GM19240 (cell line): ENCODE measurements at regions not wholly inside any gene's neighbourhood (a gene's known extent, or its start where the extent isn't known, plus 50 kb on each side); places are given as distances from the start of the nearest gene placed in this dataset.
"Not testable (repeated sequence)": the region's sequence is repeated elsewhere in the genome, so short reads cannot be mapped to it uniquely, and the experiment has no call there.

Source experiments
- DNase-seq: peaks from one replicate; pipeline ENCODE4 v3.0.0; 2011; ENCODE audit warnings: low spot score; ENCODE audit not compliant: insufficient read length

DNA sequence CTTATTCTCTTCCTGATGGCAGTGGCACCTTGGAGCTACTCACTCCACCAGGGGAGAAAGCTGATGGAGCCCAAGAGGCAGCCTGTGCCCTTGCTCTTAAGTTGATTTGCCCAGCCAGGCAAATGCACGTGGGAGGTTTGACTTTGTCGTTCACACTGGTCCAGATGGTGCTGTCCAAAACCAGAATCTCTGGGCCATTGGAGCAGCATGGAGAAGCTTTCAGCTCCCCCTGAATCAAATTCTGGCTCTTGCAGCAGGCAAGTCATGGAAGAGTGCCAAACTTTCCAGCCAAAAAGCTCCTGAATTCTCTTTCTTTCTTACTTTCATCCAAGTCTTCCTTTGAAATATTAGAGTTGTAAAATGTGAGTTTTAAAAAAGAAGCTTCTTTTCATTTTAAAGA is 970.4 kb downstream of the RPA4 start:
- no peak for DNase-seq

DNA sequence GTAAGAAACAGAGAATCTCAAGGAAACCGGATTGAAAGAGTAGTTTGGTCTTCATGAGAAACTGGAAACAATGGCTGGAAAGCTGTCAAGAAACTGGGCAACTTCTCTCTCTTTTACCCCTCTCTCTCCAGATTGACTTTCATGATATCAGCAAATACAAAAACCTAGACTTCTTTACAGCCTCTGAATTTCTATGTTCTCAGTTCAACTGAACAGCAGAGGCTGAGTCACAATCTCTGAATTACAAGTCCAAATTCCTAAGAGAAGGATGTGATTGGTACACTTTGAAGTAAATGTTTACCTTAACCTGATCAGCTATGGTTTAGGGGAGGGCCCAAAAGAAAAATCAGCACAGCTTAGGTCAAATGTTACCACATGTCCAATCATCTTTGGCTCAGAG is 974.9 kb downstream of the RPA4 start:
- no peak for DNase-seq

DNA sequence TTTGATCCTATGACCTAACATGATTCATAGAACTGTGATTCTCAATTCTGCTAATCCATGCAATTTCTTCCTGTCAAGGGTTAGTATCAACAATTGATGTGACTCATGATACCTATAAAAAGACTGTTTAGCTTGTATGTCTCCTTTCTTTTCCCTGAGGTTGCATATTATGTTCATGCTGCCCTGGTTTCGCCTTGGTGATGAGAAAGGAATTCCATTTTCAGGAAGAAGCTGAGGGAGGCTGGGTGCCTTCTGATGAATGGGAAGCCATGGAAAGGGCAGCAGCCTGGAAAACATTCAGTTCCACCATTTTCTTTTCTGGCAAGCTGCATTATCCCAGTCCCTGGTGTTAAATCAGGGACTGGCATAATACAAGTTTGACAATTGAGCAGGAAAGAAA is 976.5 kb downstream of the RPA4 start:
- no peak for DNase-seq

DNA sequence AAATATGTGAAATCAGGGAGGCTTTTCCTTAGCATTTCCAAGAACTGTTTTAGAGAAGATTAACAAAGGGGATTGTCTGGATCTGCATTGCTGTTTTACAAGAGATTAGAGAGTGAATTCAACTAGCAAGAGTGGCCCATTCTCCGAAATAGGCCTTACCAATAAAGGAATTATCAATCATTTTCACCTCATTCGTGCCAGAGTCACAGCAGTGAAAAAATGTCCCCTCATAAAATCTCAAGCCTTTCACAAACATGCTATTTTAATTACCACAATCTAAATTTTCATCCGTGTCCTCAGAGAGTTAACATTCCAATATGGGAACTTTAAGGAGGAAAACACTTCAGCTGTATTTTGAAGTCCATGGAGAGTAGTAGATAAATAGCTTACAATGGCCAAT is 979.6 kb downstream of the RPA4 start:
- DNase-seq: no peak

DNA sequence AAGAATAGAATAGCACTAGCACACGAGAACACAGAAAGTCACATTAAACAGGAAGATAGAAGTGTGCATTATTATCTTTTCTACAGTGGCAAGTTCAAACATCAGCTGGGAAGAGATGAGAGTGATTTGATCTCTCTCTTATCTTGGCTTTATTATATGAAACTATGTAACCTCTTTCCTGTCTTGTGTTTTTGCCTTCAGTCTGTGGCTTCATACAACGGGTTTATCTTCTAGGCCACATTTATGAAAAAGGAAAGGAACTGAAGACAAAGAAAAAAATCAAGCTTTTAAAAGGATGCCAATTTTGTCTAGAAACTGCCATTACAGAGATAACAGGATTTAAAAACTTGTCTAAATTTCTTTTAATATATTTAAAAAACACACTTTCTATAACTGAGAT is 983.6 kb downstream of the RPA4 start:
- DNase-seq: no peak

DNA sequence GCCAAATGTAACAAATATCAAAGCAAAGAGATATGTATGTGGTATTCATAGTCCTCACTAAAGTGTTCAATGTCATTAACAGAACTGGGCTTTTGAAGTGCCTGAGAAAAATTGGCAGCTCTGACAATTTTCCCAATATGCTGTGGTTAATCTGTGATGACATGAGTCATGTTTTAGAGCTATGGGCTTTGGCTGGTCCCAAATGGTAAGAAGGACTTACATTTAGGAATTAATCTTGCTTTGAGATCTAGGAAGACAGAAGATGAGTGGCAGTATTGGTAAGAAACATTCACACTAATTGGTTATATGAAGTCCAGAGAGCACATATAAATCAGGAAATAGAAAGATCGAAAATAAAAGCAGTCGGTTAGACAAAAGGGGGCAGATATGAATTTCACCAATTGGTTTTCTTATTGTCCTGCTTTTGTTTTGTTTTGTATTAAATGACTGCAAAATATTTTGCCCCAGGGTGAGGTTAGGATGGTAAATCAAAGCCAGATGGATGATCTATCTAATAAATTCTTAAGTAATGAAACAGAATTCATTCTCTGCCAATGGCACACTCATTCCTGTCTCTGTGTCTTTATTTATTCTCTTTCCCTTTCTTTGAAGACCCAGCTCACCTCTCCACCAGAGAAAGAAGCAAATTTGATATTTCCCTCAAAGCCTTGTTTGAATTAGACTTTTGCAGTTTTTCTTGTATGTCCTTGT is 993.1 kb downstream of the RPA4 start:
- DNase-seq: no peak

DNA sequence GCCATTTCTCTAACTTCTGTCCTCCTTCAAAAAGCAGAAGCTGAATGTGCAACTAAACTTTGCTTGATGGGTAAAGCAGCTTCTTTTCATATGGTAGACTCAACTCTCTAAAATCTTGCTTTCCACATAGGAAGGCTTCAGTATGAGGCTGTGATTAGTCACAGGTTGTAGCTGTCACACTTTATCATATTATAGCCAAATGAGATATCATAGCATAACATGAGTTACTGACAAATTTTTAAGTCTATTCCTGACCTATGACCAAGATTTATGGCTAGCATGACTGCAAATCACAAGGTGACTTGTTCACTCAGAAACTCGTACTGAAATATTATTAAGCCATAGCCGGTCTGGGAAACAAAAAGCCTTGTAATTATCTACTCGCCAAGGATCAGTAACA is 998.6 kb downstream of the RPA4 start:
- DNase-seq: no peak

DNA sequence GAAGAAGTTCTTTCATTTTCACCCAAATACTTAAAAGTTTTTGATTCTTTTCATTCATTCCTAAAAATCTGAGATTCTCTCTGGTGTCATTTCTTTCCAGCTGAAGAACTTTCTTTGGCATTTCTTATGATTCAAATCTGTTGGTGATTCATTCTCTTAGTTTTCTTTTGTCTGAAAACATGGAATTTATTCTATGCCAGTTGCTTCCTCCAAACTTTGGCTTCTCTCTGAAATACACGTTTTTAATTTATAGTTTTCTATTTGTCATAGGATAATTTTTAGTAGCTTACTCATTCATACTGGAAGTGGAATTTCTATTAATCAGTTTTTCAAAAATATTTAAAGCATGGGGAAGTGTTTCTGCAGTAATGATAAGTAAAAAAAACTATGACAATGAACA is 1012.0 kb downstream of the RPA4 start:
- DNase-seq: no peak

DNA sequence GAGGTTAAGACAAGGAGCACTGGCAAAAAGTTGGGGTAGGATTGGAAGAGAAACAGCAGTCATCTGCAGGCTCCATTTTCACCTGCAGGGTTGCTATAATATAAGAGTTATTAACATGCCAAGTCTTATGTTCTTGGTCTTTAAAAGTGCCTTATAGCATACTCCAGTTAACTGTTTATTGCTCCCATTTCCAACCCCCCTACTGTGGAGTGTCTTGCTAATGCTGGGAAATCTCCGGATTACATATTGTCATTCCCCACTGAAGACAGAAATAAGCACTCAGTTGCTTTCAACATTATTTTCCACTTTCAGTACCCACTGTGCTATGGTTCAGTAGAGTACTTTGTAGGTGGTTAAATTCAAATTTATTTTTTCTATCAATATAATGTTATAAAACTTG is 1014.3 kb downstream of the RPA4 start:
- no peak for DNase-seq

DNA sequence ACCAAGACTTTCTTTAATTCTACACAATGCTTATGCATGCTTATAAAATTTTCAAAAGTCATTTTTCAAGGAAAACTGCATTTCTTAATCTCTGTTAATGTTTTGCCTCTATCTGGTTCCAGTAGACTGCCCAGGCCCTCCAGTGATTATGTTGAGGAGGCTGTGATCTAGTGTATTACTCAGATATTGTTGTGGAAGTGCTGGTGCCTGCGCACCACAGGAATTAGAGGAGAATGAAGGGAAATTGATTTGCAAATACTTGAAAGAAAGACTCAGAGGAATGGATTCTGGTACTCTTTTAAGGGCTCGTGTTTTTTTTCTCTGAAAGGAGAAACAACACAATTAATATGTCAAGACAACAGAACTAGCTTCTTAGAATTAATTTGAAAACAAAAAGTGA is 1015.1 kb downstream of the RPA4 start:
- no peak for DNase-seq

DNA sequence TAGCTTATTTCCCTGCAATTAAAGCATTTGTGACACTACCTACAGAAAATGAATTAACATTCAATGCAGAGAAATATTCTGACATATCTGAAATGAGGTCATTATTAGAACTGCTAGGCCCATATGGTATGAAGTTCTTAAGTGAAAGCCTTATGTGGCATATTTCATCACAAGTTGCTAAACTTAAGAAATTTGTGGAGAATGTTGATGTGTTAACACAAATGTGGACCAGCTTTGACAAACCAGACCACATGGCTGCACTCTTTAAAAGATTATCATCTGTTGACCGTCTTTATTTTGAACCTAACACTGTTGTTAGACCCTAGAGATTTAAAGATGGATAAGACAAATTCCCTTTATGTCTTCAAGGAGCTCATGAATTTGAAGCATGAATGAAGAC is 1024.1 kb downstream of the RPA4 start:
- no peak for DNase-seq

DNA sequence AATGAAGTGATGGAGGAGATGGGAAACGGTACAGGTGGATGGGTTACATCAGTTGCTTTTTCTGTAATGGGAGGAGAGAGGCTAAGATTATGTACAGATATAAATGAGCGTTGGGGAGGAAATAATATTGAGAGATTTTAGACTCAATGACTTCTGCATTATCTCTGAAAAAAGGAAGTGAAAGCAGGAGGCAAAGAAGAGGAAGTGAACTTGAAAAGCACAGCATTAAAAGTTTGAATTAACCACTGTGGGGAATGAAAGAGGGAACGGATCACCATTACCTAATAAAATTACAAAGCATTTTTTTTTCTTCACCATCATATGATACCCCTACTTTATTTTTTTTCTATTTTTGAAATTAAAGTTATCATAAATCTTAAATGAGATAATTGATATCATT is 1025.5 kb downstream of the RPA4 start:
- no peak for DNase-seq

DNA sequence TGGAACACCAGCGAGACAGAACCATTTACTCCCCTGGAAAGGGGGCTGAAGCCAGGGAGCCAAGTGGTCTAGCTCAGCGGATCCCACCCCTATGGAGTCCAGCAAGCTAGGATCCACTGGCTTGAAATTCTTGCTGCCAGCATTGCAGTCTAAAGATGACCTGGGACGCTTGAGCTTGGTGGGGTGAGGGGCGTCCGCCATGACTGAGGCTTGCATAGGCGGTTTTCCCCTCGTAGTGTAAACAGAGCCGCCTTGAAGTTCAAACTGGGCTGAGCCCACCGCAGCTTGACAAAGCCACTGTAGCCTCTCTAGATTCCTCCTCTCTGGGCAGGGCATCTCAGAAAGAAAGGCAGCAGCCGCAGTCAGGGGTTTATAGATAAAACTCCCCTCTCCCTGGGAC is 1031.7 kb downstream of the RPA4 start:
- not testable (repeated sequence) for DNase-seq

DNA sequence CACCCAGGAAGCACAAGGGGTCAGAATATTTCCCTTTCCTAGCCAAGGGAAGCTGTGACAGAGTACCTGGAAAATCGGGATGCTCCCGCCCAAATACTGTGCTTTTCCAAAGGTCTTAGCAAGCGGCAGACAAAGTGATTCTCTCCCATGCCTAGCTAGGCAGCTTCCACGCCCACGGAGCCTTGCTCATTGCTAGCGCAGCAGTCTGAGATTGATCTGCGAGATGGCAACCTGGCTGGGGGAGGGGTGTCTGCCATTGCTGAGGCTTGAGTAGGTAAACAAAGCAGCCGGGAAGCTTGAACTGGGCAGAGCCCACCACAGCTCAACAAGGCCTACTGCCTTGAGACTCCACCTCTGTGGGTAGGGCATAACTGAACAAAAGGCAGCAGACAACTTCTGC is 1037.5 kb downstream of the RPA4 start:
- DNase-seq: not testable (repeated sequence)

DNA sequence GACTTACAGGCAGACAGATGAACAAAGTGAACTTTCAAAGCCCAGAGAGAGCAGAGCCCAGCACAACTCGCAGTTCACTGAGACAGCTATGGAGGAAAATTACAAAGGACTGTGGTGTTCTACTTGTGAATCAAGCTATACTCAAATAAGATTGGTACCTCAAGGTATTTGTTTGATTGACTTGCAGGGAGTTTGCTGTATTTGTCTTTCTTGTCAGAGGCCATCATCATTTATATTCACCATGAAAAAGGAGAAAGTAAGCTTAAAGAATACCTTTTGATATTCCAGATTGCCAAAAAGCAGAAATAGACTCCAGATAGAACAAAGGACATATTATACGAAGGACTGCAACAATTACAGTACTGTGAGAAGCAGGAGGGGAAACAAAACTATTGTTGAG is 1047.9 kb downstream of the RPA4 start:
- DNase-seq: no peak

DNA sequence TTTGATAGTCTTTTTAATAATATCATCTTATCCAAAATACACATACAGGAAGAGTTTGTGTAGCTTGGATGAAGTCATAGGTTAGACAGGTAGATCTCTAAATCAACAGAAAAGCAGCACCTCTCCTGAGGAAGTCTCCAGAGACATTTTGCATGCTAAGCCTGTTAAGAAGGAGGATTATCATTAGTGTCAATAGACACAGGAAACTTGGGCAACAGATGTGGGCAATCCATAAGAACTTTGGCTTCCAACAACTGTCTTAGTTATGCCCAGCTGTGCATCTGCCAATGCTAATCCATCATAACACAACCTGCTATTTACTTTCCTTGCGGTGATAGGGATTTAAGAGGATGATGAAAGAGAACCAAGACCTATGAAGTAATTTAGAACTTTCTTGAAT is 1052.6 kb downstream of the RPA4 start:
- DNase-seq: no peak

DNA sequence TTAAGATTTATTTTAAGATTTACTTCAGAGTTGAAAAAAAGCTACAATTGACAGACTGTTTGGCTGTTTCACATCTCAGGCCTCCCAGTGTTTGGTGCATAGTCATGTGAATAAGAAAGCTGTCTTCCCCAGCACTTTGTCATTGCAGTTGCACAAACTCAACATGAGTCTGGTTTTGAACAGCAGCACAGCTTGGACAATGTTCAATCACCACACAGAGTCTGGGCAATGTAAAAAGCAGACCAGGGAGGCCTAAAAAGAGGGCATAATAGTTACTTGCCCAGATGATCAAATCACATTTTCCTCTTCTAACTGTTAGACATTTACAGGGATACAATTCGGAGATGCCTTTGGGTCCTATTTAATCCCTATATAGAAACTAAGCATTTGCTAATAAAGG is 1055.0 kb downstream of the RPA4 start:
- DNase-seq: no peak

DNA sequence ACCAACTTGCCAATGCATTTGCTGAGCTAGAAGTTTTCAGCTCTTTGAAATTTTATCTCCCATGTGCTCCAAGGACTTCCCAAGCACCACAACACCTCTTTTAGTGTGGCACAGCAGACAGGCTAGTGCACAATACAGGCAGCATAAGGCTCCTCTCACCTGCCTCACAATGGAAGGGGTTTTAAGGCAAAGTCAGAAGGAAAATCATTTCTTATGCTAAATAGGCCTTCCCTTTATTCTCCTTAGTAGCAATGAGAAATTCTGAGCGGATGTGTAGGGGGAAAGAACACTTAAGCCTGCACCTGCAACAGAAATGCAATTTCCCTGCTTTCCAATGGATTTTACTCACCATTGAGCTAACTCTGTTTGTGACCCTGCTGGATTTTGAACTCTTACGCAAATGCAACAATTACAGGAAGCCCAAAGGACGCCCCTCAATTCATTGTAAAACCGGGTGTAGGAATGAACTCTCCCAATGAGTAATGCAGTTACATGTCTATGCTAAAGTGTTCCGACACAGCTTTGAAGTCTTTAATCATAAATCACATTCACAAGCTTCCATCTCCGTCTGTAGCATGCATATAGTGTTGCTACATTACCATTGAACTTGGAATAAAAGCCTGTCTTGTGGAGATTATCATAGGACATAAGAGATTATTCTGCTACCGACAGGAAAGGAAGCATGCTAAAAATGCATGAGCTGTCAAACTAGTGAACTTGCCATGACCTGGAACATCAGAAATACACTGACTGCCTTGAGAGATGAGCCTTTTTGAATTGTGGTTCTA is 1084.9 kb downstream of the RPA4 start:
- DNase-seq: no peak

DNA sequence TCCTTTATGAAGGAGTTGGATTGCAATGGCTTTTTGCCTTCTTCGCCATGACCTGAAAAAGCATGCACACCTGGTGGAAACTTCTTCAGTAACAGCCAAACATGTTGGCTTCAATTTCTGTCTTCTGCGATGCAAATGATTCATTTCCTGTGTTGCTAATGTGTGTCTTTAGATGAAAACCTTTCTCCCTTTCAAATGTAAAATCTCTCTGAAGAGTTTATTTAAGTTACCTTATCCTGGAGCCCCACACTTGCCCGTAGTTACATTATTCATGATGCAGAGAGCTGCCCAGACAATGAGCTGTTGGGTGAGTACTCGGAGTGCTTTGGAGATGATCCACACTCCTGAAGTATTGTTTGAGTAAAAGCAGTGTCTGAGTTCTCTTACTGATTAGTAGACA is 1100.9 kb downstream of the RPA4 start:
- no peak for DNase-seq

DNA sequence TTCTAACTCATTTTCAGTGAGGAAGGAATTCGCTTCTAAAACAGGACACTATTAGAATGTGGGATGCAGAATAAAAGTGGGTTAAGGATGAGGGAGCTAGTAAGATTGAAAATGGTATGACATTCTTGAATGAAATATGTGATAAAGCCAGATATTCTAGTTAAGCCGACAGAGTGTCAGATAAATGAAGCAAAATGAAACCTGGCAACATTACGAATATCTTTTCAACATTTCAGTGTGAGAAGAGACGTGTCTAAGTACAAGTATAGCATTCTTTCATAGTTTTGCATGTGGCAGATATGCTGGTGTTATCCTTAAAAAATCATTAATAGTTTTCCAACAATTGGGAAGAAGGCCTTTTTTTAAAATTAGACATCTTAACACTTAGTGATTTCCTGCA is 1101.4 kb downstream of the RPA4 start:
- no peak for DNase-seq

DNA sequence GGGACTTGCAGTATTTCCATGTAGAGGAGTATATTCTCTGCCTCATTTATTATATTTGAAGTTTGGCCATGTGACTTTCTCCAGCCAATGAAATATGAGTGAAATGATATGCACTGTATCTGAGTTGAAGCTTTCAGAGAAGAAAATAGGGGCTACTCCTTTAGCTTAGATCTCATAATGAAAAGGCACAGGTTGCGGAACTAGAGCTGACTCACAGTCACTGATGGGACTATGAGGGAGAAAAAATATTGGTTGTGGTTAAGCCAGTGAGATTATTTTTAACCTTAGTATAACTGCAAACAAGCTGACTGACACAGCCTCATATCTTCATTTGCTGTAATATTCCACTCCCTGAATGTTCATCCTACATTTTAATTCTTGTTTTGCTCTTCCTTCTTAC is 1104.3 kb downstream of the RPA4 start:
- DNase-seq: no peak

DNA sequence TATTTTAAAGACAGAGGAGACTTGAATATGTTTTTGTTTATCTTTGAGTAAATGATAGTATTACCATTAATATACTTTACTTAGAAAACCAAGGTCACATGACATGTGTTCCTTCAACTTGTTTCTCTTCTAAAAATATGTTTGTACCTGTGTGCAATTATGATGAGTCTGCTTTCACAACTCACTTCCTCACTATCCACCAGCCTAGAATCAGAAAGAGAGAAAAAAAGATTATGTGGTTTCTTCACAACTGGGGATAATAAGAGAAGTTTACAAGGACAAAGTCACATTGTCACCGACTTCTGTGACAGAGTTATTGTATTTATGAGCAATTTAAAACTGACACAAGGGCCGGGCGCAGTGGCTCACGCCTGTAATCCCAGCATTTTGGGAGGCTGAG is 1112.1 kb downstream of the RPA4 start:
- no peak for DNase-seq

DNA sequence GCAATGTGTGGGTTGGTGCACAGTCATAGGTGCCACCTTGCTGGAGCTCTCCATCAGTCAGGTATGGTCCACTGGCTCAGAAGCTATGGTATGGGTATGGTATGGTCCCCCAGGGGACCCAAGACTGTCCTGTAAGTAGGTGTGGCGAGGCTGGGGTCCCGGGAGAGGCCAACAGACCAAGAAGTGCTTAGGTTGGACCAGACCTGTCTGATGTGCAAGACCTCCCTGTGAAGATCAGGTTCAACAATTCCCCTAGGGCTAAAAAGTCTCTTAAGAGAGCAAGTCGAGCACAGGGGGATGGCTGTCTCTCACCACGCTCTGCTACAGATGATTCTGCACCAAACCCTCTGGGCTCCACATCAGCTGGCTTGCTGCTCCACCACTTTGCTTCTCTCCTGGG is 1145.0 kb downstream of the RPA4 start:
- no peak for DNase-seq
